ENCODE measurements at regions not wholly inside any gene's neighbourhood (a gene's known extent, or its start where the extent isn't known, plus 50 kb on each side); places are given as distances from the start of the nearest gene placed in this dataset.
A peak's percentile ranks its signal among the peaks of the same experiment; 100 is the strongest.

DNA sequence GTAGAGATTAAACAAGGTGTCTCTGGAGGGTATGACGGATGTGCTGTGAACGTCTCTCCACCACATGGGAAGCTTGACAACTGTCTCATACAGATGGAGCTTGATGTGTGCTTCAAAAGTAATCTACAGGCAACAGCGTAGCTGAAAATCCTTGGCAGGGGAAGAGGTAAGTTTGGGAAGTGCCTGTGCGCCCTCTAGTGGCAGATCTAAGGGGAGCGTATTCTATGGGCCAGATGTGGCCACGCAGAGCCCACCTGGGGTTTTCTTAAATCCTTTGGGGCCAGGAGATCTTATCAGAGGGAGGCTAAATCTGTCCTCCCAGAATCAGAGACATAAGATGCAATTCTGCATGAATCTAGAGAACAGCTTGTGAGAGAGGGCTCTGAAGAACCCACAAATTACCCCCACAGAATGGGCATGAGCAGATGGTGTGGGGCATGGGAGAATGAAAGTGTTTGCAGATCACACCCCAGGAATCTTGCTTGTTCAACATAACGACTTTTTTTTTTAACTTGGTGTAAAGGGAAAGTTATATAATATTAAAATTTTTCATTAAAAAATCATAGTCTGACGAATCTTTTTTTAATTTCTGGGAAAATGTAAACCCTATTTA, 91.2 kb upstream of the MPP7 start:
- no peak for TF ChIP-seq TCF7L2 (IDR thresholded peaks at IDR 0.05; ENCODE audit: low read depth, low read length)
- no peak for TF ChIP-seq POLR2AphosphoS5 (IDR thresholded peaks at IDR 0.05; ENCODE audit: low read depth, low read length)
- TF ChIP-seq, protein P1, sequence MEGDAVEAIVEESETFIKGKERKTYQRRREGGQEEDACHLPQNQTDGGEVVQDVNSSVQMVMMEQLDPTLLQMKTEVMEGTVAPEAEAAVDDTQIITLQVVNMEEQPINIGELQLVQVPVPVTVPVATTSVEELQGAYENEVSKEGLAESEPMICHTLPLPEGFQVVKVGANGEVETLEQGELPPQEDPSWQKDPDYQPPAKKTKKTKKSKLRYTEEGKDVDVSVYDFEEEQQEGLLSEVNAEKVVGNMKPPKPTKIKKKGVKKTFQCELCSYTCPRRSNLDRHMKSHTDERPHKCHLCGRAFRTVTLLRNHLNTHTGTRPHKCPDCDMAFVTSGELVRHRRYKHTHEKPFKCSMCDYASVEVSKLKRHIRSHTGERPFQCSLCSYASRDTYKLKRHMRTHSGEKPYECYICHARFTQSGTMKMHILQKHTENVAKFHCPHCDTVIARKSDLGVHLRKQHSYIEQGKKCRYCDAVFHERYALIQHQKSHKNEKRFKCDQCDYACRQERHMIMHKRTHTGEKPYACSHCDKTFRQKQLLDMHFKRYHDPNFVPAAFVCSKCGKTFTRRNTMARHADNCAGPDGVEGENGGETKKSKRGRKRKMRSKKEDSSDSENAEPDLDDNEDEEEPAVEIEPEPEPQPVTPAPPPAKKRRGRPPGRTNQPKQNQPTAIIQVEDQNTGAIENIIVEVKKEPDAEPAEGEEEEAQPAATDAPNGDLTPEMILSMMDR (IDR thresholded peaks at IDR 0.05) = peak; percentile 91
- no peak for TF ChIP-seq SIN3A (IDR thresholded peaks at IDR 0.05; ENCODE audit: borderline replicate concordance, insufficient read depth, low read depth, low read length)
- TF ChIP-seq, protein P2, sequence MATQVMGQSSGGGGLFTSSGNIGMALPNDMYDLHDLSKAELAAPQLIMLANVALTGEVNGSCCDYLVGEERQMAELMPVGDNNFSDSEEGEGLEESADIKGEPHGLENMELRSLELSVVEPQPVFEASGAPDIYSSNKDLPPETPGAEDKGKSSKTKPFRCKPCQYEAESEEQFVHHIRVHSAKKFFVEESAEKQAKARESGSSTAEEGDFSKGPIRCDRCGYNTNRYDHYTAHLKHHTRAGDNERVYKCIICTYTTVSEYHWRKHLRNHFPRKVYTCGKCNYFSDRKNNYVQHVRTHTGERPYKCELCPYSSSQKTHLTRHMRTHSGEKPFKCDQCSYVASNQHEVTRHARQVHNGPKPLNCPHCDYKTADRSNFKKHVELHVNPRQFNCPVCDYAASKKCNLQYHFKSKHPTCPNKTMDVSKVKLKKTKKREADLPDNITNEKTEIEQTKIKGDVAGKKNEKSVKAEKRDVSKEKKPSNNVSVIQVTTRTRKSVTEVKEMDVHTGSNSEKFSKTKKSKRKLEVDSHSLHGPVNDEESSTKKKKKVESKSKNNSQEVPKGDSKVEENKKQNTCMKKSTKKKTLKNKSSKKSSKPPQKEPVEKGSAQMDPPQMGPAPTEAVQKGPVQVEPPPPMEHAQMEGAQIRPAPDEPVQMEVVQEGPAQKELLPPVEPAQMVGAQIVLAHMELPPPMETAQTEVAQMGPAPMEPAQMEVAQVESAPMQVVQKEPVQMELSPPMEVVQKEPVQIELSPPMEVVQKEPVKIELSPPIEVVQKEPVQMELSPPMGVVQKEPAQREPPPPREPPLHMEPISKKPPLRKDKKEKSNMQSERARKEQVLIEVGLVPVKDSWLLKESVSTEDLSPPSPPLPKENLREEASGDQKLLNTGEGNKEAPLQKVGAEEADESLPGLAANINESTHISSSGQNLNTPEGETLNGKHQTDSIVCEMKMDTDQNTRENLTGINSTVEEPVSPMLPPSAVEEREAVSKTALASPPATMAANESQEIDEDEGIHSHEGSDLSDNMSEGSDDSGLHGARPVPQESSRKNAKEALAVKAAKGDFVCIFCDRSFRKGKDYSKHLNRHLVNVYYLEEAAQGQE (IDR thresholded peaks at IDR 0.05; ENCODE audit: insufficient read depth in 1 of 2, low read depth in 2 of 2, low read length in 1 of 2) = no peak
- H3K4me3 ChIP-seq (ENCODE audit: low read depth in 2 of 2, low read length in 2 of 2) = no peak overlapping the region
- H3K27ac ChIP-seq (ENCODE audit: low read length) = no peak overlapping the region
- BruUV-seq (replicated peaks) = no TSS peak
- H3K4me1 ChIP-seq (ENCODE audit: control insufficient read depth, insufficient read depth, low read length) = no peaks in the 10 kb centered on the region
- ChIA-PET CTCF (interaction anchor here (0.5 kb wide), 1 partner anchor 19 kb away, joined by 3 read pairs; no protein-coding TSS in a partner anchor), POLR2A (no interaction called here)
- peaks cover 3% of the 10 kb centered on the region; the same call in 1 of the 2 replicates for H3K27me3 ChIP-seq (ENCODE audit: control insufficient read depth, insufficient read depth, low read length)
- DNase-seq (ENCODE audit: low read depth, low spot score) (peak; percentile 50), ATAC-seq (peak; percentile 94)
- in situ Hi-C loops (cut with HindIII; ENCODE audit: low pct_unique_long_range_greater_than_20kb, low sequenced_read_pairs) (no loop called here), intact Hi-C loops (cut with micrococcal nuclease; ENCODE audit: unreplicated experiment) (no loop called here)
- no peaks in the 10 kb centered on the region for H3K9me3 ChIP-seq (ENCODE audit: control insufficient read depth, insufficient read depth, low read depth, low read length)
- H3K36me3 ChIP-seq (ENCODE audit: control insufficient read depth, insufficient read depth, low read length) = no peaks in the 10 kb centered on the region

DNA sequence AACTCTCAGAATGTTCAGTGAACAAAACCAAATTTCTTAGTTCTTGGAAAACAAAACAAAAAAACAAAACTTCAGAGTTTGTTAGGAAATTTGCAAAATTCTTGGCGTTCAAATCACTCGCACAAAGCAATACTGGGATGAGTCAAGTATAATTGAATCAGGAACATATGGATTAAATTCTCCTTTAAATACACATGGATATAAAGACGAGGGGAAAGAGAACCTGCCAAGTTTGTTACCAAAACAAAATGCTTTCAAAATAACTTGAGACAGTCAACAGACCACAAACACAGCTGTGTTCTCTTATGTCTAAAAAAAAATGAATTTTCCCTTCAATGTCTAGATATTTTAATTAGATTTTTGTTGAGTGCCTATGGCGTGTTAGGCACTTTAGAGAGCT, 93.5 kb upstream of the MPP7 start:
- DNase-seq (ENCODE audit: low read depth, low spot score) (no peak), ATAC-seq (no peak)
- H3K4me3 ChIP-seq (ENCODE audit: low read depth in 2 of 2, low read length in 2 of 2) = no peak overlapping the region
- H3K9me3 ChIP-seq (ENCODE audit: control insufficient read depth, insufficient read depth, low read depth, low read length) = no peaks in the 10 kb centered on the region
- no TSS peak for BruUV-seq (replicated peaks)
- ChIA-PET POLR2A (no interaction called here), CTCF (interaction anchor here (0.6 kb wide), 1 partner anchor 170 kb away, joined by 8 read pairs; no protein-coding TSS in a partner anchor)
- H3K27me3 ChIP-seq (ENCODE audit: control insufficient read depth, insufficient read depth, low read length) = peaks cover 3% of the 10 kb centered on the region; the same call in 1 of the 2 replicates
- TF ChIP-seq, protein P2 (IDR thresholded peaks at IDR 0.05; ENCODE audit: insufficient read depth in 1 of 2, low read depth in 2 of 2, low read length in 1 of 2) = no peak
- TF ChIP-seq SIN3A (IDR thresholded peaks at IDR 0.05; ENCODE audit: borderline replicate concordance, insufficient read depth, low read depth, low read length) (no peak), POLR2AphosphoS5 (IDR thresholded peaks at IDR 0.05; ENCODE audit: low read depth, low read length) (no peak), TCF7L2 (IDR thresholded peaks at IDR 0.05; ENCODE audit: low read depth, low read length) (no peak)
- TF ChIP-seq, protein P1 (IDR thresholded peaks at IDR 0.05) = no peak
- in situ Hi-C loops (cut with HindIII; ENCODE audit: low pct_unique_long_range_greater_than_20kb, low sequenced_read_pairs) (no loop called here), intact Hi-C loops (cut with micrococcal nuclease; ENCODE audit: unreplicated experiment) (no loop called here)
- H3K27ac ChIP-seq (ENCODE audit: low read length) = no peak overlapping the region
- H3K36me3 ChIP-seq (ENCODE audit: control insufficient read depth, insufficient read depth, low read length) = no peaks in the 10 kb centered on the region
- H3K4me1 ChIP-seq (ENCODE audit: control insufficient read depth, insufficient read depth, low read length) = no peaks in the 10 kb centered on the region

Measured in Panc1 (cell line).